ENCODE measurements at regions not wholly inside any gene's neighbourhood (a gene's known extent, or its start where the extent isn't known, plus 50 kb on each side); places are given as distances from the start of the nearest gene placed in this dataset.

DNA sequence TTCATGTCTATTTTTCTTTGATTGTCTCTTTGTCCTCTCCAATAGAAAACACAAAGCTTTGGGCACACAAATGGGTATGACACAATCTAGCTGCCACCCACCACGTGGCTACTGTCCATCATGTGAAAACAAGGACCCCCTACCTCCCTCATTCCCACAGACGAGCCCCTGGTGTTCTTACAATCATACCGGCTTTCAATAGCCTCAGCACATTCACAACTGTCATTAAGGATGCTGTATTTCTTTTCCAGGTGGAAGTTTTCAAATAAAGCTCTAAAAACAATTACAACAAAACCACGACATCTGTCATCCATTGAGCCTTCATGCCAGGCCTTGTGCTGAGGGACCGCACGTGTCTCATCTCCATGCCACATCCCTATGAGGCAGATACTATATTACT is 552.6 kb upstream of the ADAMTS9 start:
- no peaks in the 10 kb centered on the region for H3K36me3 ChIP-seq (ENCODE audit: control insufficient read depth, insufficient read depth, low read length)
- H3K4me3 ChIP-seq (ENCODE audit: low read depth, low read length): no peak overlapping the region
- no peaks in the 10 kb centered on the region for H3K79me2 ChIP-seq
- TF ChIP-seq, protein P1, sequence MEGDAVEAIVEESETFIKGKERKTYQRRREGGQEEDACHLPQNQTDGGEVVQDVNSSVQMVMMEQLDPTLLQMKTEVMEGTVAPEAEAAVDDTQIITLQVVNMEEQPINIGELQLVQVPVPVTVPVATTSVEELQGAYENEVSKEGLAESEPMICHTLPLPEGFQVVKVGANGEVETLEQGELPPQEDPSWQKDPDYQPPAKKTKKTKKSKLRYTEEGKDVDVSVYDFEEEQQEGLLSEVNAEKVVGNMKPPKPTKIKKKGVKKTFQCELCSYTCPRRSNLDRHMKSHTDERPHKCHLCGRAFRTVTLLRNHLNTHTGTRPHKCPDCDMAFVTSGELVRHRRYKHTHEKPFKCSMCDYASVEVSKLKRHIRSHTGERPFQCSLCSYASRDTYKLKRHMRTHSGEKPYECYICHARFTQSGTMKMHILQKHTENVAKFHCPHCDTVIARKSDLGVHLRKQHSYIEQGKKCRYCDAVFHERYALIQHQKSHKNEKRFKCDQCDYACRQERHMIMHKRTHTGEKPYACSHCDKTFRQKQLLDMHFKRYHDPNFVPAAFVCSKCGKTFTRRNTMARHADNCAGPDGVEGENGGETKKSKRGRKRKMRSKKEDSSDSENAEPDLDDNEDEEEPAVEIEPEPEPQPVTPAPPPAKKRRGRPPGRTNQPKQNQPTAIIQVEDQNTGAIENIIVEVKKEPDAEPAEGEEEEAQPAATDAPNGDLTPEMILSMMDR (IDR thresholded peaks at IDR 0.05): no peak
- no peak overlapping the region for H3K27ac ChIP-seq
- no peaks in the 10 kb centered on the region for H3K27me3 ChIP-seq (ENCODE audit: control insufficient read depth, insufficient read depth, low read length)
- H2AFZ ChIP-seq: peak overlapping the region; percentile 4
- no peak overlapping the region for H3K4me2 ChIP-seq (ENCODE audit: low read length)
- H3K9ac ChIP-seq: no peak overlapping the region
- H3K4me1 ChIP-seq: peaks cover 7% of the 10 kb centered on the region
- no peaks in the 10 kb centered on the region for H3K9me3 ChIP-seq (ENCODE audit: control insufficient read depth, low read length)

DNA sequence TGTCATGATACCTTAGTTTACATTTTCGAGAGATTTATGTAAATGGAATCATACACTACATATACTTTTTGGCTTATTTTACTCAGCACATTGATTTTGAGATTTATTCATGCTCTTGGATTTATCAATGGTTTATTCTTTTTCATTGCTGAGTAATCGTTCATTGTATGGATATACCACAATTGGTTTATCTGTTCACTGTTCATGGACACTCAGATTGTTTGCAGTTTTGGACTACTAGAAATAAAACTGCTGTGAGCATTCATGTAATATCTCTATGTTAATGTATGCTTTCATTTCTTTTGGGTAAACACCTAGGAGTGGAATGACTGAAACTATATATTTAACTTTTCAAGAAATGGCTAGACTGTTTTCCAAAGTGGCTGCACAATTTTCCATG is 550.9 kb upstream of the ADAMTS9 start:
- H3K79me2 ChIP-seq: no peaks in the 10 kb centered on the region
- H3K9ac ChIP-seq: no peak overlapping the region
- no peaks in the 10 kb centered on the region for H3K27me3 ChIP-seq (ENCODE audit: control insufficient read depth, insufficient read depth, low read length)
- H3K4me1 ChIP-seq: peaks cover 2% of the 10 kb centered on the region
- no peak overlapping the region for H3K4me2 ChIP-seq (ENCODE audit: low read length)
- H3K4me3 ChIP-seq (ENCODE audit: low read depth, low read length): no peak overlapping the region
- H3K36me3 ChIP-seq (ENCODE audit: control insufficient read depth, insufficient read depth, low read length): no peaks in the 10 kb centered on the region
- H3K27ac ChIP-seq: no peak overlapping the region
- H3K9me3 ChIP-seq (ENCODE audit: control insufficient read depth, low read length): no peaks in the 10 kb centered on the region
- TF ChIP-seq, protein P1 (IDR thresholded peaks at IDR 0.05): no peak
- H2AFZ ChIP-seq: no peak overlapping the region

DNA sequence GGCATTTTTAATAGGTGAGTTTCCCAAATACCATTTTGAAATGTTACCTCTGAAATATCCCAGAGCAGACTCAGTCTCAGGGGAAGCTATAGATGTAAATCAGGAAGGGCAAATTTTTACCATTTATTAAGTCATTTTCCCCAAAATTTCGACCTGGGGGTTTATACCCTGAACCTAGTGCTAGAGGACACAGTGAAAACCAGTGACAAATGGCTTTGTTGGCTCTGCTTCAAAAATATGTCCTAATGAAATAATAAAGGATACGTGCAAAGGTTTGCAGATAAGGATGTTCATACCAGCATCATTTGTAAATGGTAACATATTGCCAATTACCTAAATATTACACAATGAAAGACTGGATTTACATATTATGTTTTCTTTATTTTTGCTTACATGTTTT is 546.7 kb upstream of the ADAMTS9 start:
- no peaks in the 10 kb centered on the region for H3K36me3 ChIP-seq (ENCODE audit: control insufficient read depth, insufficient read depth, low read length)
- H3K4me1 ChIP-seq: no peaks in the 10 kb centered on the region
- TF ChIP-seq, protein P1 (IDR thresholded peaks at IDR 0.05): no peak

DNA sequence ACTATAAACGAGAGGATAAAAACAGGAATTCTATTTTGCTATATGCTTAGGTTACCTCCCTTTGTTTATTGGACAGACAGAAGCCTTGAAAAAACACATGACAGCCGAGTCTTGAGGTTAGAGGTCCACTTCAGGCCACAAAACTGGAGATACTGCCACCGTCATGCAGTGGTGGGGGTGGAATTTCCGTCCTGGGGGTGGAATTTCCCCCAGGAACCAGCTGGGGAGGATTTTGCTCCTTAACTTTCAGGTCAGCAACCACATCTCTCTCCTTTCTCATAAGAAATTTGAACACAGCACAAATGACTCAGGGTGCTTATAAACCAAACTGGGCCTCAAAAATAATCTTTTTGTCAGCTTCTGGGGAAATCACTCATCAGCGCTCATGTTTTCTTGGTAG is 545.8 kb upstream of the ADAMTS9 start:
- Histone ChIP-seq H3K36me3 (ENCODE audit: control insufficient read depth, insufficient read depth, low read length) (no peaks in the 10 kb centered on the region), H3K79me2 (no peaks in the 10 kb centered on the region), H3K4me1 (no peaks in the 10 kb centered on the region), H3K27me3 (ENCODE audit: control insufficient read depth, insufficient read depth, low read length) (no peaks in the 10 kb centered on the region), H3K4me2 (ENCODE audit: low read length) (no peak overlapping the region), H3K27ac (no peak overlapping the region), H3K9ac (no peak overlapping the region), H3K4me3 (ENCODE audit: low read depth, low read length) (no peak overlapping the region), H3K9me3 (ENCODE audit: control insufficient read depth, low read length) (no peaks in the 10 kb centered on the region), H2AFZ (no peak overlapping the region)
- TF ChIP-seq, protein P1 (IDR thresholded peaks at IDR 0.05): no peak

More for the DNA sequence above, 546.7 kb upstream of the ADAMTS9 start:
- H3K4me2 ChIP-seq (ENCODE audit: low read length): no peak overlapping the region
- no peak overlapping the region for H3K27ac ChIP-seq
- H2AFZ ChIP-seq: no peak overlapping the region
- no peak overlapping the region for H3K4me3 ChIP-seq (ENCODE audit: low read depth, low read length)
- no peaks in the 10 kb centered on the region for H3K79me2 ChIP-seq
- H3K27me3 ChIP-seq (ENCODE audit: control insufficient read depth, insufficient read depth, low read length): no peaks in the 10 kb centered on the region
- no peaks in the 10 kb centered on the region for H3K9me3 ChIP-seq (ENCODE audit: control insufficient read depth, low read length)
- H3K9ac ChIP-seq: no peak overlapping the region

DNA sequence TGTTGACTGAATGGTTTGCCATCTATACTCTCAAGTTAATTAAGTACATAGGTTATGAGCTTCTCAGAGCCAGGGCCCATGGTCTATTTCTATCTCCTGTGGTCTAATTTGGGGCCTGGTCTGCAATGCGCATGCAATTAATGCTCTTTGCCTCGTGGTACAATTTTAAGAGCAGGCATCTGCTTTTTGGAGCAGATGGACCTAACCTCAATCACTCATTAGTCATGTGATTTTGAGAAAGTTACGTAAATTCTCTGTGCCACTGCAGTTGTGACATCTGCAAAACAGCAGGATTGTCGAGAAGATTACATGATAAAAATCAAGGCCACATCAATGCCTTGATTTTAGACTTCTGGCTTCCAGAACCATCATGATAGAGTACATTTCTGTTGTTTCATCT is 543.7 kb upstream of the ADAMTS9 start:
- Histone ChIP-seq H3K79me2 (no peaks in the 10 kb centered on the region), H3K4me2 (ENCODE audit: low read length) (no peak overlapping the region), H2AFZ (peak overlapping the region; percentile 12), H3K27ac (no peak overlapping the region), H3K9me3 (ENCODE audit: control insufficient read depth, low read length) (no peaks in the 10 kb centered on the region), H3K27me3 (ENCODE audit: control insufficient read depth, insufficient read depth, low read length) (no peaks in the 10 kb centered on the region), H3K9ac (no peak overlapping the region), H3K4me3 (ENCODE audit: low read depth, low read length) (no peak overlapping the region), H3K4me1 (no peaks in the 10 kb centered on the region), H3K36me3 (ENCODE audit: control insufficient read depth, insufficient read depth, low read length) (no peaks in the 10 kb centered on the region)
- TF ChIP-seq, protein P1 (IDR thresholded peaks at IDR 0.05): no peak

Measured in parathyroid adenoma (tissue), 2 donors.